Lower leg skin (tissue), 4 donors: ENCODE measurements at regions not wholly inside any gene's neighbourhood (a gene's known extent, or its start where the extent isn't known, plus 50 kb on each side); places are given as distances from the start of the nearest gene placed in this dataset.

Source experiments
- DNase-seq, 2 donors: peaks; one replicate each; pipeline ENCODE4 v3.0.0-alpha.2; 2019; ENCODE audit warnings: low spot score in 2 of 2
- H3K4me3 ChIP-seq: fragments of 200-600 bp; sonication (generic); 2 replicates; pipeline ENCODE4 v1.5.1; 2017; ENCODE audit warnings: mild to moderate bottlenecking, low read depth; ENCODE audit not compliant: poor library complexity, severe bottlenecking
- CTCF ChIP-seq, 3 donors: fragments of 450-650 bp; IDR thresholded peaks; one replicate each; pipeline ENCODE4 v1.5.1; 2016; ENCODE audit warnings: antibody characterized with exemption in 3 of 3, mild to moderate bottlenecking in 3 of 3, moderate library complexity in 2 of 3
- POLR2A ChIP-seq, 2 donors: fragments of 450-650 bp; IDR thresholded peaks; one replicate each; pipeline ENCODE4 v1.6.1; 2016 to 2017; ENCODE audit warnings: antibody characterized with exemption in 2 of 2, mild to moderate bottlenecking in 1 of 2, moderate library complexity in 1 of 2
- WGBS, 2 donors: methylation state at CpG; one replicate each; pipeline ENCODE4 v1.1.5; 2018; 5-methylcytosine and 5-hydroxymethylcytosine counted together
- intact Hi-C: fragments of 100-400 bp; cut with DNase I; formaldehyde crosslinking; loops from one replicate; pipeline ENCODE4 v1.15.0; 2023; ENCODE audit warnings: low total_unique reads

GRCh38 chr1:58392083-58392482 lies 154.4 kb downstream of the OMA1 start:
- H3K4me3 ChIP-seq: no peak overlapping the region
- intact Hi-C loops: no loop called here
- TF ChIP-seq CTCF (IDR thresholded peaks at IDR 0.05) (no peak), POLR2A (IDR thresholded peaks at IDR 0.05) (no peak)
- no peak for DNase-seq
- 76 to 80% methylated on average over 6 of the region's 6 CpGs for WGBS, 2 donors

GRCh38 chr1:58391514-58391913 lies 155.0 kb downstream of the OMA1 start:
- intact Hi-C loops: no loop called here
- no peak overlapping the region for H3K4me3 ChIP-seq
- 82% methylated on average over 3 of the region's 3 CpGs for WGBS, 2 donors
- TF ChIP-seq POLR2A (IDR thresholded peaks at IDR 0.05) (no peak), CTCF (IDR thresholded peaks at IDR 0.05) (no peak)
- no peak for DNase-seq

GRCh38 chr1:58391056-58391455 lies 155.5 kb downstream of the OMA1 start:
- WGBS, 2 donors: 74 to 77% methylated on average over 5 of the region's 5 CpGs
- no peak overlapping the region for H3K4me3 ChIP-seq
- intact Hi-C loops: no loop called here
- TF ChIP-seq POLR2A (IDR thresholded peaks at IDR 0.05) (no peak), CTCF (IDR thresholded peaks at IDR 0.05) (no peak)
- no peak for DNase-seq

- DNase-seq: no peak
- TF ChIP-seq POLR2A (IDR thresholded peaks at IDR 0.05): no peak
- TF ChIP-seq CTCF (IDR thresholded peaks at IDR 0.05): no peak
- H3K4me3 ChIP-seq: no peak overlapping the region
- WGBS, 2 donors: 90 to 100% methylated on average over 1 of the region's 1 CpG
- intact Hi-C loops: no loop called here
Measured at GRCh38 chr1:58390091-58390490, 156.4 kb downstream of the OMA1 start.

- intact Hi-C loops: no loop called here
- DNase-seq: no peak
- H3K4me3 ChIP-seq: no peak overlapping the region
- TF ChIP-seq POLR2A (IDR thresholded peaks at IDR 0.05): no peak
- TF ChIP-seq CTCF (IDR thresholded peaks at IDR 0.05): no peak
- WGBS, 2 donors: 93 to 100% methylated on average over 2 of the region's 2 CpGs
Measured at GRCh38 chr1:58380345-58380744, 166.2 kb downstream of the OMA1 start.

GRCh38 chr1:58367217-58367616 lies 179.3 kb downstream of the OMA1 start:
- intact Hi-C loops: no loop called here
- no peak for DNase-seq
- no peak overlapping the region for H3K4me3 ChIP-seq
- TF ChIP-seq CTCF (IDR thresholded peaks at IDR 0.05) (no peak), POLR2A (IDR thresholded peaks at IDR 0.05) (no peak)
